GM12801 (cell line): ENCODE measurements at regions not wholly inside any gene's neighbourhood (a gene's known extent, or its start where the extent isn't known, plus 50 kb on each side); places are given as distances from the start of the nearest gene placed in this dataset.

Experiments
- TF ChIP-seq, protein P1 (sequence below): IDR thresholded peaks from one replicate; pipeline ENCODE4 v1.5.1; 2011; ENCODE audit warnings: control low read depth; ENCODE audit not compliant: insufficient read length; ENCODE audit errors: extremely low read depth

DNA sequence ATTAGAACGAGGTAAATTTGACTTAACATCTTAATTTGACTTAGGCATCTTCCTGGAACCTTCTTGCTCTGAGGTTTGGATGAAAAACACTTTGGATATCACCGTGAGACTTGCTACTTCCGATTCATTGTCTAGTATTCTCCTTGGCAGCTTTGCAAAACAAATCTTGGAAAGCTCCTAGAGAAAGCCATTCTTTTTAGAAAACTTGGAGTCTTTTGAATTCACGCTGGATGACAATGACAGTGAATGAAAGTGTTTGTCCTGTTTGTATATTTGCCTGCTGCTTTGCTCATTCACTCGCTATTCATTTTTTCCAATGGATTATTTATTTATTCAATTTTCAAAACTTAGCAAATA, 222.1 kb upstream of the HMGA2 start:
- TF ChIP-seq, protein P1, sequence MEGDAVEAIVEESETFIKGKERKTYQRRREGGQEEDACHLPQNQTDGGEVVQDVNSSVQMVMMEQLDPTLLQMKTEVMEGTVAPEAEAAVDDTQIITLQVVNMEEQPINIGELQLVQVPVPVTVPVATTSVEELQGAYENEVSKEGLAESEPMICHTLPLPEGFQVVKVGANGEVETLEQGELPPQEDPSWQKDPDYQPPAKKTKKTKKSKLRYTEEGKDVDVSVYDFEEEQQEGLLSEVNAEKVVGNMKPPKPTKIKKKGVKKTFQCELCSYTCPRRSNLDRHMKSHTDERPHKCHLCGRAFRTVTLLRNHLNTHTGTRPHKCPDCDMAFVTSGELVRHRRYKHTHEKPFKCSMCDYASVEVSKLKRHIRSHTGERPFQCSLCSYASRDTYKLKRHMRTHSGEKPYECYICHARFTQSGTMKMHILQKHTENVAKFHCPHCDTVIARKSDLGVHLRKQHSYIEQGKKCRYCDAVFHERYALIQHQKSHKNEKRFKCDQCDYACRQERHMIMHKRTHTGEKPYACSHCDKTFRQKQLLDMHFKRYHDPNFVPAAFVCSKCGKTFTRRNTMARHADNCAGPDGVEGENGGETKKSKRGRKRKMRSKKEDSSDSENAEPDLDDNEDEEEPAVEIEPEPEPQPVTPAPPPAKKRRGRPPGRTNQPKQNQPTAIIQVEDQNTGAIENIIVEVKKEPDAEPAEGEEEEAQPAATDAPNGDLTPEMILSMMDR = no peak

DNA sequence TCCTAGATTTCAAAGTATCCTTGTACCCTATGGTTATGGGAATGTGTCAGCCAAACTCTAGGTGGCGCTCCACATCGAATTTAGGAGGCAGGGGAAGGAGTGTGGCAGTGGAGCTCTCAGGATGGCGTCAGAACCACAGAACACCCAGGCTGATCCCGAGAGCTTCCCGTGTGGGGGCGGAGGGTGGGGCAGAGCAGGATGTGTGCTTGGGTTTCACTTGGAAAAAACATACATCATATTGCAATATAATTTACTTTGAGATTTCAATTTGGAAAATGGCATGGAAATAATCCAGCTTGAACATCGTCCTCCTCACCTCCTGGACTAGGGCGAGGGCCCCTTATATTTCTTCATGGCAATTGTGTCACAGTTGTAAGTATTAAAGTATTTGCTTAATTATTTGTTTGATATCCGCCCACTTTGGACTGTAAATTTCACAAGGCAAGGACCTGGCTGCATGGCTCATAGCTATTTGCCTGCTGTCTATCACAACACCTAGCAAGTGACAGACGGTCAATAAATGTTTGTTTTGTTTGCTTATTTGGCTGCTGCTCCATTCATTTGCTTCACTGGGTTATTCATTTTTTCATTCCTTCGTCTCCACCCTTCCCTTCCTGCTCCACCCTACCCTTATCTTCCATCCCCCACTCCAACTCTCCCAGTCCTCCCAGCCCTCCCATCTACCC, 221.5 kb upstream of the HMGA2 start:
- TF ChIP-seq, protein P1 = no peak

DNA sequence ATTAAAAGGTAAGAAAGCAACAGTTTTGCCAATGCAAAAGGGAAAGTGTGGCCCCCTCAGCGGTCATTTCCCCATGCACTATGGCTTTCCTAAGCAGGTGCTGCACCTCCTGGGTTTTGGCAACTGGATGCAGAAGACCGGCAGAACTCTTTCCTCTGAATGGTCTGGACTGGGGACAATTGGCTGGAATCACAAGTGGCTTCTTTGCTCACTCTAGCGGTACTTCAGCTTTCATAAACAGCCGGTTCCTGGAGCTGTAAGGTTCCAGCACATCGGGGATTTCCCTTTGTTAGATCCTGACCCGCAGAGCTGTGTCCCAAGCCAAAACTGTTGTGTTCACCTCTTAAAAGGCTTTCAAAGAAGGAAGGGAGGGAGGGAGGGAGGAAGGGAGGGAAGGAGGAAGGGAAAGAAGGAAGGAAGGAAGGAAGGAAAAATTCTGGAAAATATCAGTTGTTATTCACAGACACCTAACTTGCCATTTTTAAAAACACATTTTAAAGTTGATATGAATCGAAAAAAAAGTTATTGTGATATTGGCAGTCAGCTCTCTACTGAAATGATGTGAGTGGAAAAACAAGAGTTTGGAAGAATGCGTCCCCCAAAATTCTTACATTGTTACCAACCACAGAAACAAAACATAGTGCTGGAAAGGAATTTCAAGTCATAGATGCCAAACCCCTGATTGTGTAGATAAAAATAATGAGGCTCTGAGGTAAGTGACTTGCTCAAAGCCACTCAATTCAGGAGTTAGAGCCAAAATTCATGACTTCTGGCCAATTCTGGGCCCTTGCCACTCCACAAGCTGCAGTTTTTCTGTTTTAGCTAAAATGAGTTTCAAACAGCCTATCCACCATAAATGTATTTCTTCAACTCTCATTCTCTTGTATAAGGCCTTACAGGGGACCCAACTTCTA, 220.6 kb upstream of the HMGA2 start:
- TF ChIP-seq, protein P1 = no peak

DNA sequence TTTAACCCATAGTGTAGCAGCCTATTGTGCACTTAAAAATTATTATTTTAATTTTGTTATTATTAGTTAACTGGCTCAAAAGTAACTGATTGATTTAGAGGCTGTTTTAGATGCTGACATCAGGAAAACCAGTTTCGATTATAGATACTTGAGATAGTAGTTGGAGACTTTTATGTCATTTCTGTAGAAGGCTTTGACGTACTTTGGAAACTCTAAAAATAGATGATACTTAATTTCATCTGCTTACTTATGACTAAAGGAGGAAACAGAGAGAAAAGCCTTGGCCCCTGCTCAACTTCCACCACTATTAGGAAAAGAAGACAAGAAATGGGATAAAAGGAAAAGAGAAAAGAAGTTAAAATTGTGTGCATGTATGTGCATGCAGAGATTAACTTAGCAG, 219.3 kb upstream of the HMGA2 start:
- TF ChIP-seq, protein P1 = no peak

DNA sequence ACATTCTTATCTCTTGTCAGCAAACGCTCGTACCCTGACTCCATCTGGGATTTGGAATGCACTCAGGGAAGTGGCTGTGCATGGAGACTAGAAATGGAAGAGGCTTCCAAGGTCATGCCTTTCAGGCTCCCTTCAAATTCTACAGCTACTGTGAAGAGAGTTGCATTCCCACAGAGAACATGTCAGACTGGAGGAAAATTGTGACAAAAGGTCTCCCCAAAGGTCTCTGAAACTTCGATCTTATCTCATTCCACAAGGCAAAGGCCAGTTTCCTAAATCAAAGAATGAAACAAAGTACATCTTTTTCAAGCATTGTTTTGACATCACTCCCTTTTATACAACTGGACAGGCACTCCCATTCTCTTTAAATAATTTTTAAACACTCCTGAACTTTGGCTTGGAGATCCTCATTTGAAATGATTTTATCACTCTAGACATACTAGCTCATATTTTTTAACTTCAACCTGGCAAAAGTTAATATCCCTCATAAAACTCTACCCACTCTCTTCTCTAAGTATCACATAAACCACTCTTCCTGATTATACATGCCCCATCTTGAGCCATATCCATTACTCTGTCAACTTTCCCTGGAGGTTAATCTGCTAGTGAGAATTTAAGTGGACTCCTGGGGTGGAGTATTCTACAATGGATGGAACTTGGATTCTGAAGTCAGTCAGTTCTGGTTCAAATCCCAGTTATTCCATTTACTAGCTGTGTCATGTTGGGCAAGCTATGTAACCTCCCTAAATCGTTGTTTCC, 218.1 kb upstream of the HMGA2 start:
- TF ChIP-seq, protein P1 = no peak

DNA sequence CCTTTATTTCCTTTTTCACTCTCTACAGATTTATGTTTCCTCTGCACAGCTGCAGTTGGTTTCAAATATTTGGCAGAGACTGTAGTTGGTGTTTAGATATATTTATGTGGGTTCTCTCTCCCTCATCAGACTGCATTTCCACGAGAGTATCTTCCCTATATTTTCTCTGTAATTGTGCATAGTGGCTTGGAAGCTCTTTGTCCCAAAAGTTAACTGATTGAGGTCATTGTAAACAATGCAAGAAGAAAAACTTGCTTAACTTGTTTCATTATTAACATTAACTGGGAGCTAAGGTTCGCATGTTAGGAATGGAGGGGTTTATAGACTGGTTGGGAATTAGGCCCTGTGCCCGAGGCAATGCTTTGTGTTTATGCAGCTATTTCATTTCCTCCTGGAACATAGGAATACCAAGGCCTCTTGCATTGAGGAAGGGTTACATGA, 216.9 kb upstream of the HMGA2 start:
- TF ChIP-seq, protein P1 = no peak

DNA sequence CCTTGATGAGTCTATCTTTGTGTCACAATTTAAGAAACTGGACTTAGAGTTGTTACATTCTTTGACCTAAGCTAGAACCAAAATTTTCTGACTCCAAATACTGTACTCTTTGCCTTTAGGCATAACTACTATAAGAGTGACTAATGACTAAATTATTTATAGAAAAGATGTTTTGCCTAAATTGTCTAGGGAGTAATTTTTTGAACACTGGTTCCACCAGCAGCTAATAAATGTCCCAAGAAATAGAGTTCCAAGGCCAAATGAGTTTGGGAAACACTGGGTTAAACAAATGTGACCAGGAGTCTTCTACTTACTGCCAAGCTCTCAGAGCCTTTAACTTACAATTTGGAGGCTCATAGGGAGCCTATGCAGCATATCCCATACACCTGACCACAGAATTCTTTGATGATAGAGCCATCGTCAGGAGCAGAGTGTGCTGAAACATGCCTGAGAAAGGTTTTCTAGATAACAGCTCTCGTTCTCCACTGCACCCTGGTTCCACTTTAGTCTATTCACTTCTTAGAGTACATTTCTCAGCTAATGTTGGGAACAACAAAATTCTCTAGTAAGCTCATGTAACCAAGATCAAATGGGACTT, 215.9 kb upstream of the HMGA2 start:
- TF ChIP-seq, protein P1 = no peak
